OCI-LY3 (cell line): ENCODE measurements at regions not wholly inside any gene's neighbourhood (a gene's known extent, or its start where the extent isn't known, plus 50 kb on each side); places are given as distances from the start of the nearest gene placed in this dataset.
"Not testable (repeated sequence)": the region's sequence is repeated elsewhere in the genome, so short reads cannot be mapped to it uniquely, and the experiment has no call there.

Source experiments
- H2AFZ ChIP-seq: fragments of 200-600, 300-600 bp; shearing (Covaris generic); 2 replicates; pipeline ENCODE4 v1.6.0; 2014; ENCODE audit warnings: antibody characterized with exemption, low read depth, low read length
- H3K27ac ChIP-seq: fragments of 200-600, 300-600 bp; sonication (generic); 2 replicates; pipeline ENCODE4 v1.5.1; 2014; ENCODE audit warnings: mild to moderate bottlenecking, low read length, moderate library complexity, mixed read lengths
- H3K27me3 ChIP-seq: fragments of 200-600, 300-600 bp; sonication (generic); 2 replicates; pipeline ENCODE4 v1.6.1; 2014; ENCODE audit warnings: low read depth, low read length, mixed read lengths
- H3K36me3 ChIP-seq: fragments of 200-600, 300-600 bp; sonication (generic); replicated peaks from 2 replicates; pipeline ENCODE3; 2014; ENCODE audit warnings: low read depth, low read length, mixed read lengths
- H3K4me1 ChIP-seq: fragments of 300-600, 200-600 bp; sonication (generic); 2 replicates; pipeline ENCODE4 v1.6.1; 2014; ENCODE audit warnings: low read length, mixed read lengths
- H3K4me2 ChIP-seq: fragments of 200-600, 300-600 bp; sonication (generic); 2 replicates; pipeline ENCODE4 v1.6.1; 2014; ENCODE audit warnings: low read length, mixed read lengths
- H3K4me3 ChIP-seq: fragments of 300-600, 200-600 bp; sonication (generic); 2 replicates; pipeline ENCODE4 v1.5.1; 2014; ENCODE audit warnings: antibody characterized with exemption, mild to moderate bottlenecking, low read length, moderate library complexity
- H3K79me2 ChIP-seq: fragments of 300-600, 200-600 bp; shearing (Covaris generic); 2 replicates; pipeline ENCODE4 v1.6.1; 2014; ENCODE audit warnings: mild to moderate bottlenecking, low read length, mixed read lengths
- H3K9ac ChIP-seq: fragments of 300-600, 200-600 bp; shearing (Covaris generic); 2 replicates; pipeline ENCODE4 v1.6.0; 2014; ENCODE audit warnings: mild to moderate bottlenecking, low read length, moderate library complexity
- H3K9me3 ChIP-seq: fragments of 200-600, 300-600 bp; shearing (Covaris generic); 2 replicates; pipeline ENCODE4 v1.6.1; 2014; ENCODE audit warnings: low read length, mixed read lengths; ENCODE audit not compliant: insufficient read depth
- H4K20me1 ChIP-seq: fragments of 200-600, 300-600 bp; sonication (generic); 2 replicates; pipeline ENCODE4 v1.6.1; 2016; ENCODE audit warnings: low read length, mixed read lengths; ENCODE audit not compliant: insufficient read depth
- CTCF ChIP-seq: fragments of 200-600, 300-600 bp; sonication (generic); IDR thresholded peaks from 2 replicates; pipeline ENCODE4 v1.5.1; 2014; ENCODE audit warnings: antibody characterized with exemption, low read length, low read depth
- EZH2phosphoT487 ChIP-seq: fragments of 200-600 bp; shearing (Covaris generic); IDR thresholded peaks from 2 replicates; pipeline ENCODE4 v1.6.1; 2018; ENCODE audit warnings: antibody characterized with exemption, mixed run types, low read depth

- H4K20me1 ChIP-seq, result no peaks in the 10 kb centered on the region
- TF ChIP-seq CTCF, result no peak
- no peak for TF ChIP-seq EZH2phosphoT487
- H3K9ac ChIP-seq, result no peak overlapping the region
- no peaks in the 10 kb centered on the region for H3K79me2 ChIP-seq
- H2AFZ ChIP-seq, result no peak overlapping the region; the same call in 1 of the 2 replicates
- no peak overlapping the region for H3K27ac ChIP-seq
- H3K4me1 ChIP-seq, result no peaks in the 10 kb centered on the region
- no peaks in the 10 kb centered on the region; the same call in 1 of the 2 replicates for H3K9me3 ChIP-seq
- no peaks in the 10 kb centered on the region for H3K36me3 ChIP-seq
- H3K4me2 ChIP-seq, result no peak overlapping the region
- no peaks in the 10 kb centered on the region for H3K27me3 ChIP-seq
- no peak overlapping the region for H3K4me3 ChIP-seq
Observed at GRCh38 chr4:179361978-179362486, 1919.8 kb upstream of the AGA start.

DNA sequence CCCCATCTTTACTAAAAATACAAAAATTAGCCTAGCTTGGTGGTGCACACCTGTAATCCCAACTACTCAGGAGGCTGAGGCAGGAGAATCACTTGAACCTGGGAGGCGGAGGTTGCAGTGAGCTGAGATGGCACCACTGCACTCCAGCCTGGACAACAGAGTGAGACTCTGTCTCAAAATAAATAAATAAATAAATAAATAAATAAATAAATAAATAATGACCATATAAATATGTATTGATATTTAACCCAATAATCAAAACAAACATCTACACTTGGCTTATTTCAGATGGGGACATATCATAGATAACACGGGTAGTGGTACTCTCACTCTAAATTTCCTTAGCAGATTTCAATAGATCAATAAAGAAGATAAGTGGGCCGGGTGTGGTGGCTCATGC is 1923.7 kb upstream of the AGA start:
- not testable (repeated sequence) for H4K20me1 ChIP-seq, H3K4me3 ChIP-seq, H2AFZ ChIP-seq, H3K4me1 ChIP-seq, H3K79me2 ChIP-seq, H3K9me3 ChIP-seq, H3K36me3 ChIP-seq, H3K27ac ChIP-seq, H3K27me3 ChIP-seq, H3K9ac ChIP-seq, H3K4me2 ChIP-seq

- Histone ChIP-seq H4K20me1 (no peaks in the 10 kb centered on the region), H3K36me3 (no peaks in the 10 kb centered on the region), H2AFZ (no peak overlapping the region), H3K27ac (no peak overlapping the region; the same call in 1 of the 2 replicates), H3K79me2 (no peaks in the 10 kb centered on the region), H3K4me2 (no peak overlapping the region), H3K9ac (no peak overlapping the region), H3K4me1 (peaks cover 9% of the 10 kb centered on the region), H3K9me3 (no peaks in the 10 kb centered on the region), H3K4me3 (no peak overlapping the region), H3K27me3 (no peaks in the 10 kb centered on the region)
- TF ChIP-seq CTCF (no peak), EZH2phosphoT487 (no peak)
Observed at GRCh38 chr4:179372242-179372641, 1930.0 kb upstream of the AGA start.

- no peak for TF ChIP-seq EZH2phosphoT487
- TF ChIP-seq CTCF, result no peak
- no peak overlapping the region for H3K4me2 ChIP-seq
Observed at GRCh38 chr4:179372746-179373145, 1930.5 kb upstream of the AGA start.

DNA sequence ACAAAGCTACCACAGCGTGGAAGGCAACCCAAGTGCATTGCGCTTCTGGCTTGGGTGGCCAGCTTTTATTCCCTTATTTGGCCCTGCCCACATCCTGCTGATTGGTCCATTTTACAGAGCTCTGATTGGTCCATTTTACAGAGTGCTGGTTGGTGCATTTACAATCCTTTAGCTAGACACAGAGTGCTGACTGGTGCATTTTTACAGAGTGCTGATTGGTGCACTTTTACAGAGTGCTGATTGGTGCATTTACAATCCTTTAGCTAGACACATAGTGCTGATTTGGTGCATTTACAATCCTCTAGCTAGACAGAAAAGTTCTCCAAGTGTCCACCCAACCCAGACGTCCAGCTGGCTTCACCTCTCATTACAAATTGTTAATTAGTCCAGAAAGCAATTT is 1936.6 kb upstream of the AGA start:
- H3K4me2 ChIP-seq, H2AFZ ChIP-seq, H3K9ac ChIP-seq, H3K9me3 ChIP-seq, H3K4me1 ChIP-seq, H3K79me2 ChIP-seq, H3K4me3 ChIP-seq, H3K27ac ChIP-seq, H3K36me3 ChIP-seq, H3K27me3 ChIP-seq, H4K20me1 ChIP-seq: not testable (repeated sequence)

More at GRCh38 chr4:179372746-179373145, 1930.5 kb upstream of the AGA start:
- peaks cover 9% of the 10 kb centered on the region for H3K4me1 ChIP-seq
- no peaks in the 10 kb centered on the region for H3K79me2 ChIP-seq
- H3K27ac ChIP-seq, result no peak overlapping the region; the same call in 1 of the 2 replicates
- no peak overlapping the region for H2AFZ ChIP-seq
- H3K4me3 ChIP-seq, result no peak overlapping the region
- no peaks in the 10 kb centered on the region for H3K9me3 ChIP-seq
- H3K36me3 ChIP-seq, result no peaks in the 10 kb centered on the region
- H4K20me1 ChIP-seq, result no peaks in the 10 kb centered on the region
- H3K27me3 ChIP-seq, result no peaks in the 10 kb centered on the region
- H3K9ac ChIP-seq, result no peak overlapping the region
